Panc1 (cell line): ENCODE measurements at regions not wholly inside any gene's neighbourhood (a gene's known extent, or its start where the extent isn't known, plus 50 kb on each side); places are given as distances from the start of the nearest gene placed in this dataset.

Experiments
- ATAC-seq: fragments of 200-7000 bp; cut with Tn5 transposase; 2 replicates; pipeline ENCODE4 v1.9.1; 2020; ENCODE audit warnings: mild to moderate bottlenecking, moderate library complexity
- BruUV-seq: library from RNA; stranded (reverse); fragments of 400-500 nt; replicated peaks from 2 replicates; lab custom pipeline; 2021; lab: Mats Ljungman, UMichigan
- CTCF ChIA-PET: fragments of 300-600 bp; sonication (Branson Sonifier 250); formaldehyde crosslinking; loops from one replicate; lab custom pipeline; 2022; ENCODE audit warnings: antibody characterized with exemption; lab: Charles Lee
- POLR2A ChIA-PET: fragments of 300-600 bp; sonication (Branson Sonifier 250); formaldehyde crosslinking; loops from one replicate; lab custom pipeline; 2022; ENCODE audit warnings: antibody characterized with exemption; lab: Charles Lee
- DNase-seq: peaks from one replicate; pipeline ENCODE4 v3.0.0-alpha.2; 2010; ENCODE audit warnings: low read depth, low spot score
- H3K27ac ChIP-seq: 2 replicates; pipeline ENCODE4 v1.5.1; 2011; ENCODE audit warnings: mild to moderate bottlenecking, low read length, inconsistent platforms
- H3K27me3 ChIP-seq: fragments of 200-500 bp; sonication (Bioruptor generic); 2 replicates; pipeline ENCODE4 v1.6.0; 2014; ENCODE audit warnings: low read length, inconsistent platforms; ENCODE audit not compliant: control insufficient read depth, insufficient read depth
- H3K36me3 ChIP-seq: fragments of 200-500 bp; sonication (Bioruptor generic); 2 replicates; pipeline ENCODE4 v1.5.1; 2014; ENCODE audit warnings: inconsistent platforms, mild to moderate bottlenecking, low read length, moderate library complexity; ENCODE audit not compliant: control insufficient read depth, insufficient read depth
- H3K4me1 ChIP-seq: 2 replicates; pipeline ENCODE4 v1.5.1; 2011; ENCODE audit warnings: inconsistent platforms, mild to moderate bottlenecking, low read length, moderate library complexity; ENCODE audit not compliant: control insufficient read depth, insufficient read depth
- H3K4me3 ChIP-seq, 2 experiments: 2 replicates each; pipeline ENCODE4 v1.5.1; 2011 to 2012; ENCODE audit warnings: low read depth in 2 of 2, low read length in 2 of 2, mild to moderate bottlenecking in 2 of 2, inconsistent platforms in 1 of 2, moderate library complexity in 1 of 2
- H3K9me3 ChIP-seq: fragments of 200-500 bp; sonication (Bioruptor generic); 2 replicates; pipeline ENCODE4 v1.5.1; 2014; ENCODE audit warnings: low read depth, mild to moderate bottlenecking, inconsistent platforms, low read length, moderate library complexity; ENCODE audit not compliant: control insufficient read depth, insufficient read depth
- POLR2AphosphoS5 ChIP-seq: IDR thresholded peaks from 2 replicates; pipeline ENCODE4 v1.6.1; 2012; ENCODE audit warnings: mild to moderate bottlenecking, low read depth, low read length, moderate library complexity
- REST ChIP-seq, 2 experiments: IDR thresholded peaks; 2 replicates each; pipeline ENCODE4 v1.6.1; 2011 to 2012; ENCODE audit warnings: low read depth in 2 of 2, control low read depth in 1 of 2, low read length in 1 of 2, mild to moderate bottlenecking in 1 of 2, moderate library complexity in 1 of 2; ENCODE audit not compliant: insufficient read depth in 1 of 2
- SIN3A ChIP-seq: IDR thresholded peaks from 2 replicates; pipeline ENCODE4 v1.6.1; 2012; ENCODE audit warnings: low read depth, mild to moderate bottlenecking, low read length, moderate library complexity, borderline replicate concordance; ENCODE audit not compliant: insufficient read depth
- TCF7L2 ChIP-seq: IDR thresholded peaks from 2 replicates; pipeline ENCODE4 v1.6.1; 2011; ENCODE audit warnings: mild to moderate bottlenecking, low read depth, low read length, inconsistent platforms
- in situ Hi-C: cut with HindIII; loops from 2 replicates; pipeline ENCODE4 v1.10.0; 2016; ENCODE audit warnings: low sequenced_read_pairs, low pct_unique_long_range_greater_than_20kb
- intact Hi-C: fragments of 100-400 bp; cut with micrococcal nuclease; formaldehyde crosslinking; loops from one replicate; pipeline ENCODE4 v1.10.0; 2022; ENCODE audit not compliant: unreplicated experiment
- TF ChIP-seq, protein P1 (sequence below): fragments of 450-650 bp; IDR thresholded peaks from 2 replicates; pipeline ENCODE4 v1.5.1; 2017; ENCODE audit warnings: mild to moderate bottlenecking

- in situ Hi-C loops: no loop called here
- TF ChIP-seq REST (IDR thresholded peaks at IDR 0.05; ENCODE audit: insufficient read depth in 1 of 2, low read depth in 2 of 2, low read length in 1 of 2) (no peak), TCF7L2 (no peak), SIN3A (no peak), POLR2AphosphoS5 (no peak)
- TF ChIP-seq, protein P1, sequence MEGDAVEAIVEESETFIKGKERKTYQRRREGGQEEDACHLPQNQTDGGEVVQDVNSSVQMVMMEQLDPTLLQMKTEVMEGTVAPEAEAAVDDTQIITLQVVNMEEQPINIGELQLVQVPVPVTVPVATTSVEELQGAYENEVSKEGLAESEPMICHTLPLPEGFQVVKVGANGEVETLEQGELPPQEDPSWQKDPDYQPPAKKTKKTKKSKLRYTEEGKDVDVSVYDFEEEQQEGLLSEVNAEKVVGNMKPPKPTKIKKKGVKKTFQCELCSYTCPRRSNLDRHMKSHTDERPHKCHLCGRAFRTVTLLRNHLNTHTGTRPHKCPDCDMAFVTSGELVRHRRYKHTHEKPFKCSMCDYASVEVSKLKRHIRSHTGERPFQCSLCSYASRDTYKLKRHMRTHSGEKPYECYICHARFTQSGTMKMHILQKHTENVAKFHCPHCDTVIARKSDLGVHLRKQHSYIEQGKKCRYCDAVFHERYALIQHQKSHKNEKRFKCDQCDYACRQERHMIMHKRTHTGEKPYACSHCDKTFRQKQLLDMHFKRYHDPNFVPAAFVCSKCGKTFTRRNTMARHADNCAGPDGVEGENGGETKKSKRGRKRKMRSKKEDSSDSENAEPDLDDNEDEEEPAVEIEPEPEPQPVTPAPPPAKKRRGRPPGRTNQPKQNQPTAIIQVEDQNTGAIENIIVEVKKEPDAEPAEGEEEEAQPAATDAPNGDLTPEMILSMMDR: no peak
- intact Hi-C loops: no loop called here
- H3K4me1 ChIP-seq: no peaks in the 10 kb centered on the region
- no peaks in the 10 kb centered on the region for H3K36me3 ChIP-seq
- CTCF ChIA-PET: no interaction called here
- DNase-seq (no peak), ATAC-seq (no peak)
- no peaks in the 10 kb centered on the region for H3K9me3 ChIP-seq
- H3K4me3 ChIP-seq: no peak overlapping the region
- H3K27me3 ChIP-seq: no peaks in the 10 kb centered on the region
- no peak overlapping the region for H3K27ac ChIP-seq
- POLR2A ChIA-PET: no interaction called here
- no TSS peak for BruUV-seq
These were observed 297.0 kb upstream of the COL3A1 start for GRCh38 chr2:188677142-188677541.

- Histone ChIP-seq H3K9me3 (no peaks in the 10 kb centered on the region), H3K36me3 (no peaks in the 10 kb centered on the region), H3K27ac (no peak overlapping the region), H3K4me3 (no peak overlapping the region), H3K4me1 (no peaks in the 10 kb centered on the region), H3K27me3 (no peaks in the 10 kb centered on the region)
- no TSS peak for BruUV-seq
- TF ChIP-seq, protein P1: no peak
- no peak for TF ChIP-seq TCF7L2
- TF ChIP-seq POLR2AphosphoS5: no peak
- no peak for TF ChIP-seq SIN3A
- TF ChIP-seq REST (IDR thresholded peaks at IDR 0.05; ENCODE audit: insufficient read depth in 1 of 2, low read depth in 2 of 2, low read length in 1 of 2): no peak
- POLR2A ChIA-PET: no interaction called here
- in situ Hi-C loops (no loop called here), intact Hi-C loops (no loop called here)
- CTCF ChIA-PET: no interaction called here
- ATAC-seq (no peak), DNase-seq (no peak)
These were observed 295.3 kb upstream of the COL3A1 start for GRCh38 chr2:188678882-188679281.
